HUES48 (cell line): ENCODE measurements at regions not wholly inside any gene's neighbourhood (a gene's known extent, or its start where the extent isn't known, plus 50 kb on each side); places are given as distances from the start of the nearest gene placed in this dataset.
"Not testable (repeated sequence)": the region's sequence is repeated elsewhere in the genome, so short reads cannot be mapped to it uniquely, and the experiment has no call there.

Experiments used
- H3K27ac ChIP-seq: one replicate; pipeline ENCODE4 v1.7.0; 2013; ENCODE audit warnings: low read depth, low read length, inconsistent platforms
- H3K27me3 ChIP-seq: 2 replicates; pipeline ENCODE4 v1.6.1; 2013; ENCODE audit warnings: mild to moderate bottlenecking, low read length; ENCODE audit not compliant: control insufficient read depth, insufficient read depth
- H3K36me3 ChIP-seq: 2 replicates; pipeline ENCODE4 v1.6.1; 2013; ENCODE audit warnings: low read length; ENCODE audit not compliant: control insufficient read depth, insufficient read depth
- H3K4me1 ChIP-seq: 2 replicates; pipeline ENCODE4 v1.6.1; 2013; ENCODE audit warnings: mild to moderate bottlenecking, low read length; ENCODE audit not compliant: control insufficient read depth, insufficient read depth
- H3K4me3 ChIP-seq: 2 replicates; pipeline ENCODE4 v1.5.1; 2013; ENCODE audit warnings: mild to moderate bottlenecking, low read depth, low read length
- H3K9ac ChIP-seq: 2 replicates; pipeline ENCODE4 v1.6.1; 2013; ENCODE audit warnings: mild to moderate bottlenecking, low read depth, low read length, moderate library complexity
- H3K9me3 ChIP-seq: 2 replicates; pipeline ENCODE4 v1.6.1; 2013; ENCODE audit warnings: low read length; ENCODE audit not compliant: control insufficient read depth, insufficient read depth

- H3K4me1 ChIP-seq: peaks cover 18% of the 10 kb centered on the region
- no peaks in the 10 kb centered on the region for H3K27me3 ChIP-seq
- H3K36me3 ChIP-seq: no peaks in the 10 kb centered on the region
- H3K4me3 ChIP-seq: no peak overlapping the region
- no peak overlapping the region for H3K9ac ChIP-seq
- H3K9me3 ChIP-seq: no peaks in the 10 kb centered on the region
- no peak overlapping the region for H3K27ac ChIP-seq
These were observed 1099.0 kb upstream of the LRRTM1 start for GRCh38 chr2:81403508-81403907.

DNA sequence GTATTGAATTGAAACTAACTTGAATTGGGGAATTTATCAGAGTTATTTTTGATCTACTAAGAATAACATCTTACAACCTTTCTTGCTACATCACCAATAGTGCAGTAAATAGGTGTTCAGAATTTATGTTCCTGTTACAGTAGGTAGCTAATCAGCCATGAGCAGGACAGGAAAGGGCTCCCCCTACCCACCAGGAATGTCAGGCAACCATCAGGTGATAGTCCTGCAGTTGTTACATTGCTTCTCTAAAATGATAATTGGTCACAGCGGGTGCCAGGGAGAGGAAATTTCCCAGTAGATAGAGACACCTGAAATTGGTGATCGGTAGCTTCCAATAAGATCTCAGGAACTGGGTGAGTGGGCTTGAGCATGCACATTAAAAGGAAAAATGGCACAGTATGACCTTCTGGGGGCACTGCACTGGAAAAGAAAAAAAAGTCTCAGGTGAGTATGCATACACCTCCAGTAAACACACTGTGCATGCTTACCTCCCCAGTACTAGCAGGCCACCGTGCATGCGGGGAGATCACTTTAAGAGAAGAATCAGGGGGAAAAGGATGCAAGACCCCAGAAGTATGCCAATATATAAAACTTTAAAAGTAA lies 1092.0 kb upstream of the LRRTM1 start:
- Histone ChIP-seq H3K36me3 (no peaks in the 10 kb centered on the region), H3K27ac (peak overlapping the region; percentile 84), H3K27me3 (no peaks in the 10 kb centered on the region), H3K9me3 (0 out of 2 replicates have a peak, but pooled peaks cover 2% of the 10 kb centered on the region), H3K4me1 (peaks cover 26% of the 10 kb centered on the region), H3K4me3 (no peak overlapping the region), H3K9ac (no peak overlapping the region)

DNA sequence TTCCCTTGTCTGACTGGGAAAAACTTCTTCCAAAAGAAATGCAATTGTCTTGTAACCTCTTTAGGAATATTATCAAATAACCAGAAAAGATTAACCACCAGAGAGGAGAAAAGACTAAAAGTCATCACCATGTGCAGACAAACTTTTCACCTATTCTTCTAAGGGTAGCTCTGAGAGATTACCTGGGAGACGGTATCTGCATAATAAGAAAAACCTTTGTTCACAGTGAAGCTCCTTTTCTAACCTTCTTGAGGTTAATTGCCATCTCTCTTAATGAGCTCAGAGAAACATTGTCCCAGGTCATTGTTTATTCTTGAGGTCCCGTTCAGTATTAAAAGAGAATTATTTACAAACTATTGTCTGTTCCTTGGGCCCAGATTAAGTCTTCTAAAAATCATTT lies 1091.2 kb upstream of the LRRTM1 start:
- Histone ChIP-seq H3K9ac (no peak overlapping the region), H3K36me3 (no peaks in the 10 kb centered on the region), H3K9me3 (0 out of 2 replicates have a peak, but pooled peaks cover 2% of the 10 kb centered on the region), H3K4me1 (peaks cover 26% of the 10 kb centered on the region), H3K27ac (peak overlapping the region; percentile 84), H3K27me3 (no peaks in the 10 kb centered on the region), H3K4me3 (no peak overlapping the region; the same call in 1 of the 2 replicates)

- Histone ChIP-seq H3K9ac (no peak overlapping the region), H3K27me3 (no peaks in the 10 kb centered on the region), H3K4me3 (no peak overlapping the region), H3K9me3 (peaks cover 10% of the 10 kb centered on the region), H3K4me1 (no peaks in the 10 kb centered on the region), H3K27ac (no peak overlapping the region), H3K36me3 (no peaks in the 10 kb centered on the region)
These were observed 1084.7 kb upstream of the LRRTM1 start for GRCh38 chr2:81389203-81389602.

GRCh38 chr2:81363800-81364199 lies 1059.2 kb upstream of the LRRTM1 start:
- Histone ChIP-seq H3K9me3 (no peaks in the 10 kb centered on the region), H3K27me3 (no peaks in the 10 kb centered on the region), H3K4me3 (no peak overlapping the region), H3K36me3 (no peaks in the 10 kb centered on the region), H3K9ac (no peak overlapping the region), H3K4me1 (no peaks in the 10 kb centered on the region), H3K27ac (no peak overlapping the region)

GRCh38 chr2:81362468-81362867 lies 1057.9 kb upstream of the LRRTM1 start:
- H3K4me1 ChIP-seq, H3K9ac ChIP-seq, H3K36me3 ChIP-seq, H3K27me3 ChIP-seq, H3K4me3 ChIP-seq, H3K27ac ChIP-seq, H3K9me3 ChIP-seq: not testable (repeated sequence)

- no peak overlapping the region for H3K9ac ChIP-seq
- no peaks in the 10 kb centered on the region for H3K9me3 ChIP-seq
- no peak overlapping the region for H3K27ac ChIP-seq
- H3K36me3 ChIP-seq: no peaks in the 10 kb centered on the region
- no peaks in the 10 kb centered on the region for H3K27me3 ChIP-seq
- H3K4me3 ChIP-seq: no peak overlapping the region
- H3K4me1 ChIP-seq: no peaks in the 10 kb centered on the region
These were observed 1050.9 kb upstream of the LRRTM1 start for GRCh38 chr2:81355436-81355835.

DNA sequence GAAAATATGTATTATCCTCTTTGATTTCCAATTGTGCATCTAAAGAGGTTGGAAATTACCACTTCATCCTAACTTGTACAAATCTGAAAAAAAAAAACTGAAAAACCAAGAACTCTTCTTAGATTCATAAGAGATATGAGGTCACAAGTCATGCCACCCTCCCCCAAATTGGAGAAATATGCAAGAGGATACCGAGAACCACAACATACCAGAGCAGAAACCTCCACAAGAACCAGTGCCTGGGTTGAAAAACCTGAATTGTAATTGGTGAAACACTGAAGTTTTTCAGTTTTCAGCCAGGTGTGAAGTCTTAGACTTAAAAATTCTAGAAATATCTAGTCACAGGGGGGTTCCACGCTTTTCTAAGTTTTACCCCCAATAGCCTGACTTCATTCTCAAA lies 1029.5 kb upstream of the LRRTM1 start:
- Histone ChIP-seq H3K27ac (no peak overlapping the region), H3K4me1 (no peaks in the 10 kb centered on the region), H3K27me3 (no peaks in the 10 kb centered on the region), H3K9ac (no peak overlapping the region), H3K4me3 (no peak overlapping the region), H3K9me3 (no peaks in the 10 kb centered on the region), H3K36me3 (no peaks in the 10 kb centered on the region)

- no peaks in the 10 kb centered on the region for H3K4me1 ChIP-seq
- H3K9ac ChIP-seq: no peak overlapping the region
- no peak overlapping the region for H3K4me3 ChIP-seq
These were observed 1024.4 kb upstream of the LRRTM1 start for GRCh38 chr2:81328968-81329367.

DNA sequence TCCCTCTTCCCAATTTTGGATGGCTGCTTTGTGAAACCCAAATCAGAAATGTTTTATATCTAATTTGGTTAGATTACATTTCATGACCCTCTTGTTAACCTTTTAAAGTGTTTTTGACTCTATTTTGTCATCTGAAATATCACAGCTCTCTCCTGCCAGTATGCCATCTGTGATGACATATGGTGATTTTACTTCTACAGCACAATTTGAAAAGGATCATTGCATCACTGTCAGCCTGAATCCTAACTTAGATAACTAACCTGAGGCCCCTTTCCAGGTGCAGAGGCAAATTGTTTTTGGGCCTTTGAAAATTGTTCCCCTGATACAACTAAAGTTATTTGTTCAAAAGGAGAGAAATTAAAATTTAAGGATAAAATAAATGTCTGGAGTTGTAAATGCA lies 1023.4 kb upstream of the LRRTM1 start:
- no peaks in the 10 kb centered on the region for H3K27me3 ChIP-seq
- no peaks in the 10 kb centered on the region for H3K9me3 ChIP-seq
- no peak overlapping the region for H3K27ac ChIP-seq
- no peaks in the 10 kb centered on the region for H3K4me1 ChIP-seq
- H3K9ac ChIP-seq: no peak overlapping the region
- H3K36me3 ChIP-seq: no peaks in the 10 kb centered on the region
- H3K4me3 ChIP-seq: no peak overlapping the region

More at GRCh38 chr2:81328968-81329367, 1024.4 kb upstream of the LRRTM1 start:
- Histone ChIP-seq H3K27me3 (no peaks in the 10 kb centered on the region), H3K36me3 (no peaks in the 10 kb centered on the region), H3K9me3 (no peaks in the 10 kb centered on the region), H3K27ac (no peak overlapping the region)

- Histone ChIP-seq H3K27ac (no peak overlapping the region), H3K9me3 (no peaks in the 10 kb centered on the region), H3K4me1 (no peaks in the 10 kb centered on the region), H3K27me3 (no peaks in the 10 kb centered on the region), H3K36me3 (no peaks in the 10 kb centered on the region), H3K9ac (no peak overlapping the region), H3K4me3 (no peak overlapping the region)
These were observed 1019.5 kb upstream of the LRRTM1 start for GRCh38 chr2:81324046-81324445.
